ENCODE measurements at regions not wholly inside any gene's neighbourhood (a gene's known extent, or its start where the extent isn't known, plus 50 kb on each side); places are given as distances from the start of the nearest gene placed in this dataset.

- no peak for DNase-seq
These were observed 647.2 kb downstream of the LIG4 start for GRCh38 chr13:107568181-107568580.

GRCh38 chr13:107563099-107563925 is 652.0 kb downstream of the LIG4 start:
- no peak for DNase-seq

- no peak for DNase-seq
These were observed 653.1 kb downstream of the LIG4 start for GRCh38 chr13:107562203-107562602.

DNA sequence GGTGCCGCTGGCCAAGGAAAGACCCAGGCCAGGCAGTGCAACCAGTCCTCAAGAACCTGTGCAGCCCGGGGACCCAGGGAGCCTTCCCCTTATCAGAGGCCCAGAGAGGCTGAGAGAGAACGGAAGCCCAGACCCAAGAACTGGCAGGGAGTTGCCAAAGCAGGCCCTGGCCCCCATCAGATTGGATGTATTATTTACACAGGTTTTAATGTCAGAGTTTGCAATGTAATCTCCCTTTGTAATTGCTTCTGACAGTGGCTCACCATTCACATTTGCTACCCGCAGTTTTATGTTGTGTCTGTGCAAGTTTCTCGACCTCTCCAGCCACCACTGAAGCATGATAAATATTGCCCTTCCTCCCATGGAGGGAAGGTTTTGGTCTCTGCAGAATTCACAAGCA is 660.9 kb downstream of the LIG4 start:
- DNase-seq, result peak; percentile 24

- peak; percentile 6 for DNase-seq
These were observed 661.5 kb downstream of the LIG4 start for GRCh38 chr13:107553838-107554237.

DNA sequence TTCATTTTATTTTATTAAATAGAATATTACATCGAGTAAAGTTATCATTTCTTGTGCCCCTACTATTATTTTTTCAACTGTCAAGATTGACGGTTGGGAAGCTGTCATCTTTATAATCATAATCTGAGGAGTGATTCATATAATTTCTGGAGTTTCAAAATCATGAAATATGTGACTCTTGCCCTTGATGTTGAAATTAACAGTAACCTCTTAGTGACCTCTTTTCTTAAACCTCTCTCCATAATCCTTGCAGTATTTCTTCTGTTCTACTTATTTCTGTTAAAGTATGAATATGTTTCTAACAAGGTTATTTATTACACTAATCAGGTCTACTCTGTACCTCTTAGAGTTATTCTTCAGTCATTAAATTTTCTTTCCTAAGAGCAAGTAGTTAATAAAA is 663.8 kb downstream of the LIG4 start:
- no peak for DNase-seq

- DNase-seq, result no peak
These were observed 667.0 kb downstream of the LIG4 start for GRCh38 chr13:107548338-107548737.

DNA sequence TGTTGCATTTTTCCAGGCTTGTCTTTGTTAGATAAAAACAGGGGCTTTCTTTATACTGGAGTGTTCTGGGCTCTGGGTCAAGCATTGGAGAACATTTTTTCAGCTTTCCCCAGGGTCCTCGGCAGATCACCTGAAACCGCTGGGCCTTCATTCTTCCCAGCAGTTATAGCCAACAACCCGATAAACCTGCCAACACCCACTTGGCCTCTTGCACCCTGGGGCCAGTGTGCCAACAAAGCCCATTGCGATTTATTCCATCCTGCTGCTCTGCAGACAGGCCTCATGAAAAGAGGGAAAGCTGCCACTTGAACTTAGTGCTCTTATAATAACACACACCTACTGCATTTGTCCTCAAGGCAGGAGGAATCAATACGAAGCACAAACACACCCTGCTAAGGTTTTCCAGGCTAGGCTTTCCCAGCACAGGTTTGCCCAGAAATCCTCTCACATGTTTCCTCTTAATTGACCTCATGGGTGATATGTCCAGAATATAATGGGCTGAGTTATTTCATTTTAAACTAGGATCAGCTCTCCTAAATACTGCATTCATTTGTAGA is 669.3 kb downstream of the LIG4 start:
- no peak for DNase-seq

DNA sequence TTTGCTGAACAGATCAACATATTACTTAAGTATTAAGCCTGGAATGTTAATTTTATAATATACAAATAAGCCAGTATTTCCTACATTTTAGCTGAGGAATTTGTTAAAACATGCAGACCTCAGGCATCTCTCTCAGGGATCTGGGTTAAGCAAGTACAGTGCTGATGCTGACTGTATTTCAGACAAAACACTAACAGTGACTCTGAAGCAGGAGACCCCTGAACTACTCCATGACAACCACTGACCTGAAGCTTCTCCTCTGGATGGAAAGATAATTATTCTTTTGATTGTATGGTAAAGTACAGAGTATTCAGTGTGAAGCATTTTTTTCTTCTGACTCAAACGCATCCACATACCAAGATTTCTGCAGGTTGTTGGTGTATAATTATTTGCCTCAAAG is 680.8 kb downstream of the LIG4 start:
- no peak for DNase-seq

DNA sequence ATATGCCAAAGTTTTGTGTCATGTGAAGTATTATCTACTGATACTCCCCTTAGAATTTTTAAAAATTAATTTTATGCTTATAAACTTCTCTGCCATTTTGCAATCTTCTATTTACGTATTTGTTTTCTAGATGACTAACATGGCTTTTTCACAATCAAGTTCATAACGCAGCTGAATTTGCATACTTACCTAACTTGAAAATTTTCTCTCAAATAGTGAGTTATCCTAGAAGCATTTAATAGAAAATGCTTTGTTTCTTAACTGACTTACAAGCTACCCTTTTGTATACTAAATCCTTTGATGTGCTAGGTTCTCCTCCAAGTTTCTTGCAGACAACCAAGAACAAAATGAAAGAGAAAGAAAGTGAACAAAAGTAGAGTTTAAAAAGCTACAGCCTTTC is 683.5 kb downstream of the LIG4 start:
- no peak for DNase-seq

- DNase-seq, result no peak
These were observed 684.2 kb downstream of the LIG4 start for GRCh38 chr13:107531180-107531579.

DNA sequence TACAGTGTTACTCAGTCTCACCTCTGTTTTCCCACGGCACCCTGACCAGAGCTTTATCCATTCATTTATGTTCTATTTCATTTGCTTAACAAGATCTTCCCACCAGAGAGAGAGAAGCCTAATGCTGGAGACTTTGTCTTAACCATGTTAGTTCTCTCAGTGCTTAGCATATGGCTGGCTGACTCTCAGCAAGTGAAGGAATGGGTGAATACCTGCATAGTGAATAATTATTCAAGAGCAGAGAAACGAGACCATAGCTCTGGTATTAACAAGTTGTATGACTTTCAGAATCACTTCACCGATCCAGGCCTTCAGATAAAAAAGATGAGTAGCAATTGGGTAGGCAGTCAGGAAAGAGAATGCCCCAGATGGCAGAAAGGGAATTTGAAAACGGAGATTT is 686.3 kb downstream of the LIG4 start:
- DNase-seq, result no peak

DNA sequence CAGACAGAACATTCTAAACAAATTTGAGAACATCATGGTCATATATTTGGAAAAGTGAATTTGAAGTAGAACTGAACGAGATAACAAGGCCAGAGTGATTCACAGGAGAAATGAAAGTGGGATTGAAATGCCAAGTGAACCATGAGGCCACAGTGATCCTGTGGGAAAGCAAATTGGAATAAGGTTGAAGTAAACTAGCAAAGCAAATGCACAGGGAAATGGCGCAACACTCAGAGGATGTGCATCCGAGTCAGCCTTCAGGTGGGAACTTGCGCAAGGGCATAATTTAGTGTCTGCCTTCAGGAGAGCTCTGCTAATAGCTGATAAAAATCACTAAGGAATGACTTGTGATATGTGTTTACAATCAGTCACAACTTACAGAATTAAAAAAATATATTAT is 696.6 kb downstream of the LIG4 start:
- DNase-seq, result no peak

DNA sequence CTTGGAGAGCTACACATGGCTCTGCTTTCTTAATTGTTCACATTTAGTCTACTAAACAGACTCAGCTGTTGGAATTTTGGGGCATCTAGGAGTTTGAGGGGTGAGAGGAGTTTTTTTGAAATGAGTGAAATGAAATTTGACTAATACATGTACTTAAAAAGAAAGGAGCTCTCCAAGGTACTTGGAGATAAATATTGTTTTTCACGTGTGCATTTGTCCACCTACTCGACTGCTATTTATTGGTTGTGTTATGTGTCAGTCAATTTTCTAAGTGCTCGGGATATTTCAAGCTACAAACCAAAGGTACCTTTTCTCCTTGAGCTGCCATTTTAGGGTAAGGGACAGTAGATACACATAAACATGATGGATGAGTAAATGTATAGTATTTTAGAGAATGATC is 697.0 kb downstream of the LIG4 start:
- DNase-seq, result peak; percentile 20

DNA sequence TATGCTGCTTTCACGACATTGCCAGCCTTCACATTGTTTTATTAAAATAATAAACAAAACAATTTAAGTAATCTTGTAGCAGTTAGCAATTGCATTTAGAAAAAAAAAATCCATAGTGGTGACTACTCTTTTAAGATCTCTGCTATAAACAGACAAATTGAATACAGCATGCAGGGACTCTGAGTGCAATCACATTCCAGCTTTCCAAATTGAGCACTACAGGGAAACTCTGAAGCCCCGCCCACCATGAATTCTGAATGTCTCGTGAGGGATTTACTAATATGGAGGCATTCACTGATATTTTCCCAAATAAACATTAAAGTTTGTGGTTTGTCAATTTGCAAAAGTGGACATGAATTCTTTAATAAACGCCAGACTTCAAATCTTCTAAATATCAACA is 698.8 kb downstream of the LIG4 start:
- DNase-seq, result no peak

DNA sequence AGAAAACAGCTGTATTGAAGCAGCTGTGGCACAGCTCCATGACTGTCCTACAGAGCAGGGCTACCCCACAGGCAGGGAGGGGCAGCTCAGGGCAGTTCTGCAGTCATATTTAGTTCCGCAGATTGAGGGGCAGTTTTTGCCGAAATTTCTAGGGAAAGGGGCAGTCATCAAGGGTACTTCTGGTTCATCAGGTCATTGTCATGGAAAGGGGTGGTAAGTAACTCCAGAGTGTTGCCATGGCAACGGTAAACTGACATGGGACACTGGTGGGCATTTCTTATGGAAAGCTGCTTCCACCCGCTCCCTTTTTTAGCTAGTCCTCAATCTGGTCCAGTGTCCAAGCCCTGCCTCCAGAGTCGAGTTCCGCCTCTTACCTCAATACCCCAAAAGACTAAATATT is 702.8 kb downstream of the LIG4 start:
- DNase-seq, result no peak

GRCh38 chr13:107497661-107498060 is 717.7 kb downstream of the LIG4 start:
- no peak for DNase-seq

- DNase-seq, result no peak
These were observed 722.1 kb downstream of the LIG4 start for GRCh38 chr13:107493266-107493665.

GRCh38 chr13:107482688-107483087 is 732.6 kb downstream of the LIG4 start:
- DNase-seq, result no peak

- no peak for DNase-seq
These were observed 735.2 kb downstream of the LIG4 start for GRCh38 chr13:107480130-107480529.

DNA sequence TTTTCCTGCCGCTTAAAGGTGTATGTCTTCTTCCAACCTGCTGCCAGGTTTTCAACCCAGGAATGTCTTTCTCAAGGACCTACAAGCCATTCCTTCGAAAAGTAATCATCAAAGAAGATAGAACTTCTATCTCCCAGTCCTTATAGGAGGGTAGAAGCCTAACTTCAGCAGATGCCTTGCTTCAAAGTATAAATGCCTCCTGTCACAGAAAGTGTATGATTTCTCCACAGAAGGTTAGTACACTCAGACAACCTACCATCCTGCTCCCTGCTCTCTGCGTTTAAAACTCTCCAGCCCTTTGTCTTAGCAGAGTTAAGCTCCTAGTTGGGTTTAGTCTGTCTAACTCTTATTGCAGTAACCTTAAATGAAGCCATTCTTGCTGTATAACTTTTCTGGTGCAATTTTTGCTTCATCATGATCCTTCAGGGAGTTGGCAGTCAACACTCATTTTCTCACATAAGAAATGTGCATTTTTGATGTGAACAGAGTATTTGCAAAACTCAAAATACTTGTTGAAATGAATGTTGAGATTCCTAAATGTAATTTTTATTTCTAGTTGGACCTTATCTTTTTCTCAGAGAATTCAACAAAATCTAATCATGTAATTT is 737.5 kb downstream of the LIG4 start:
- no peak for DNase-seq

- DNase-seq, result no peak
These were observed 739.4 kb downstream of the LIG4 start for GRCh38 chr13:107475753-107476453.

DNA sequence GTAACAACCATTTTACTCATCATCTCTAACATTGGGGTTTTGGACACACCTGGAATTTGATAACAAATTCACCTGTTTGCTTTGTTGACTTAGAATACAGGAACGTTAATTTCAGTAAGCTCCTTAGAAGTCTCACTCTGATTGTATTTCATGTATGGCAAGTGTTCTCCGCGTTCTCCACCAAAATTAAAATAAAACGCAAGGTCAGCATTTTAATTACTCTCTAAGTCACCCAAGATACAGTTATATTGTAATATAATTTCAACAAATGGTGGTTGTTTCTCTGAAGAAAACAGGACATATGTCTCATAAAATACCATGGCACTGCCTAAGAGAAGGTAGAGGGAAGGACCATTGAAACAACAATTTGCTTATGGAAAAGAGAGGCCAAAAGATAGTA is 742.1 kb downstream of the LIG4 start:
- no peak for DNase-seq
